Smooth muscle cell (in vitro differentiated cells): ENCODE measurements at regions not wholly inside any gene's neighbourhood (a gene's known extent, or its start where the extent isn't known, plus 50 kb on each side); places are given as distances from the start of the nearest gene placed in this dataset.

Source experiments
- DNase-seq: peaks from one replicate; lab custom pipeline; 2025; ENCODE audit not compliant: unreplicated experiment; lab: John Stamatoyannopoulos, UW
- H2AFZ ChIP-seq: fragments of 200-600 bp; sonication (generic); 2 replicates; pipeline ENCODE4 v1.6.0; 2016; ENCODE audit warnings: antibody characterized with exemption, low read depth, mild to moderate bottlenecking
- H3F3A ChIP-seq: fragments of 200-600 bp; sonication (generic); 2 replicates; pipeline ENCODE4 v1.6.0; 2017; ENCODE audit warnings: antibody characterized with exemption, low read depth
- H3K27ac ChIP-seq: fragments of 200-600 bp; sonication (generic); 2 replicates; pipeline ENCODE4 v1.5.1; 2016; ENCODE audit warnings: low read depth, mild to moderate bottlenecking
- H3K27me3 ChIP-seq: fragments of 200-600 bp; sonication (generic); 2 replicates; pipeline ENCODE4 v1.6.1; 2016; ENCODE audit warnings: low read depth, mild to moderate bottlenecking
- H3K36me3 ChIP-seq: fragments of 200-600 bp; sonication (generic); 2 replicates; pipeline ENCODE4 v1.5.1; 2016; ENCODE audit warnings: low read depth
- H3K4me1 ChIP-seq: fragments of 200-600 bp; sonication (generic); 2 replicates; pipeline ENCODE4 v1.5.1; 2016; ENCODE audit warnings: low read depth
- H3K4me2 ChIP-seq: fragments of 200-600 bp; sonication (generic); 2 replicates; pipeline ENCODE4 v1.6.0; 2016; ENCODE audit warnings: mild to moderate bottlenecking
- H3K4me3 ChIP-seq: fragments of 200-600 bp; sonication (generic); 2 replicates; pipeline ENCODE4 v1.5.1; 2016; ENCODE audit warnings: mild to moderate bottlenecking
- H3K79me2 ChIP-seq: fragments of 200-600 bp; sonication (generic); 2 replicates; pipeline ENCODE4 v1.6.0; 2016; ENCODE audit warnings: low read depth, mild to moderate bottlenecking
- H3K9ac ChIP-seq: fragments of 200-600 bp; sonication (generic); 2 replicates; pipeline ENCODE4 v1.6.0; 2016; ENCODE audit warnings: low read depth
- H3K9me3 ChIP-seq: fragments of 200-600 bp; sonication (generic); replicated peaks from 2 replicates; pipeline ENCODE4 v1.5.1; 2016; ENCODE audit warnings: low read depth
- H4K20me1 ChIP-seq: fragments of 200-600 bp; sonication (generic); 2 replicates; pipeline ENCODE4 v1.6.0; 2016; ENCODE audit warnings: low read depth
- WGBS: methylation state at CpG from one replicate; pipeline ENCODE4 v1.1.7; 2016; ENCODE audit warnings: low lambda C conversion rate; 5-methylcytosine and 5-hydroxymethylcytosine counted together
- TF ChIP-seq, protein P1 (sequence below): fragments of 200-600 bp; sonication (generic); IDR thresholded peaks from 2 replicates; pipeline ENCODE4 v1.5.1; 2017; ENCODE audit warnings: borderline replicate concordance, mild to moderate bottlenecking, antibody characterized with exemption; ENCODE audit not compliant: insufficient read depth, poor library complexity, severe bottlenecking

DNA sequence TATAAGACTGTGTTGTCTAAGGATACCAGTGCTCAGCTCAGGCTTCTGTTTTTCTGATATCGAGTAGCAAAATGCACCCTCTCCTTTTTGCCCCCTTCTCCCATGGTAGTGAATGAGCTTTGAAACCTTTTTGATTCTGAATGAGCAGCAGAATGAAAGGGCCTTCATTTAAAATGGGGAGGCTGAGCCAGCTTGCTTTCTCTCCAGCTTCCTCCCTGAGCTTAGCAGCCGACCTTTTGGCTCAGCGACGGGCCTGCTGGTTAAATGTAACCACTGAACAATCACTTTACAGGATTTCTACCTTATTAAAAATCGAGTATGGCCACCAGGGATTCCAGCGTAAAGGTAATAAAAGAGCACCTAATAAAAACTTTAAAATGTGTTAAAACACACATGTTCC is 133.7 kb upstream of the SPACA1 start:
- no peaks in the 10 kb centered on the region for H3F3A ChIP-seq
- no peaks in the 10 kb centered on the region for H3K9me3 ChIP-seq
- peaks cover 11% of the 10 kb centered on the region for H3K4me1 ChIP-seq
- no peak for DNase-seq
- peaks cover 7% of the 10 kb centered on the region for H4K20me1 ChIP-seq
- no peak overlapping the region for H3K4me2 ChIP-seq
- peaks cover 33% of the 10 kb centered on the region for H3K27me3 ChIP-seq
- TF ChIP-seq, protein P1, sequence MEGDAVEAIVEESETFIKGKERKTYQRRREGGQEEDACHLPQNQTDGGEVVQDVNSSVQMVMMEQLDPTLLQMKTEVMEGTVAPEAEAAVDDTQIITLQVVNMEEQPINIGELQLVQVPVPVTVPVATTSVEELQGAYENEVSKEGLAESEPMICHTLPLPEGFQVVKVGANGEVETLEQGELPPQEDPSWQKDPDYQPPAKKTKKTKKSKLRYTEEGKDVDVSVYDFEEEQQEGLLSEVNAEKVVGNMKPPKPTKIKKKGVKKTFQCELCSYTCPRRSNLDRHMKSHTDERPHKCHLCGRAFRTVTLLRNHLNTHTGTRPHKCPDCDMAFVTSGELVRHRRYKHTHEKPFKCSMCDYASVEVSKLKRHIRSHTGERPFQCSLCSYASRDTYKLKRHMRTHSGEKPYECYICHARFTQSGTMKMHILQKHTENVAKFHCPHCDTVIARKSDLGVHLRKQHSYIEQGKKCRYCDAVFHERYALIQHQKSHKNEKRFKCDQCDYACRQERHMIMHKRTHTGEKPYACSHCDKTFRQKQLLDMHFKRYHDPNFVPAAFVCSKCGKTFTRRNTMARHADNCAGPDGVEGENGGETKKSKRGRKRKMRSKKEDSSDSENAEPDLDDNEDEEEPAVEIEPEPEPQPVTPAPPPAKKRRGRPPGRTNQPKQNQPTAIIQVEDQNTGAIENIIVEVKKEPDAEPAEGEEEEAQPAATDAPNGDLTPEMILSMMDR = no peak
- WGBS = 83% methylated on average over 6 of the region's 6 CpGs
- no peaks in the 10 kb centered on the region for H3K79me2 ChIP-seq
- H2AFZ ChIP-seq = no peak overlapping the region
- H3K36me3 ChIP-seq = no peaks in the 10 kb centered on the region
- H3K9ac ChIP-seq = no peak overlapping the region
- H3K27ac ChIP-seq = no peak overlapping the region
- no peak overlapping the region for H3K4me3 ChIP-seq

- no peak overlapping the region for H3K4me2 ChIP-seq
- H3K9me3 ChIP-seq = no peaks in the 10 kb centered on the region
- H3K4me1 ChIP-seq = peaks cover 11% of the 10 kb centered on the region
- no peak overlapping the region for H3K9ac ChIP-seq
- H4K20me1 ChIP-seq = peaks cover 7% of the 10 kb centered on the region
- no peaks in the 10 kb centered on the region for H3F3A ChIP-seq
- no peak for DNase-seq
- peaks cover 25% of the 10 kb centered on the region for H3K27me3 ChIP-seq
- 100% methylated on average over 1 of the region's 1 CpG for WGBS
- H3K27ac ChIP-seq = no peak overlapping the region
- H3K79me2 ChIP-seq = no peaks in the 10 kb centered on the region
- H3K36me3 ChIP-seq = no peaks in the 10 kb centered on the region
- H3K4me3 ChIP-seq = no peak overlapping the region
- TF ChIP-seq, protein P1 = no peak
- H2AFZ ChIP-seq = no peak overlapping the region
Observed at GRCh38 chr6:87912102-87912501, 135.5 kb upstream of the SPACA1 start.

GRCh38 chr6:87909849-87910248 is 137.8 kb upstream of the SPACA1 start:
- no peak for DNase-seq
- 32% methylated on average over 8 of the region's 8 CpGs for WGBS

More at GRCh38 chr6:87909849-87910248, 137.8 kb upstream of the SPACA1 start:
- no peaks in the 10 kb centered on the region for H3K79me2 ChIP-seq
- peaks cover 7% of the 10 kb centered on the region for H4K20me1 ChIP-seq
- TF ChIP-seq, protein P1 = no peak
- H3K9ac ChIP-seq = no peak overlapping the region
- no peak overlapping the region for H3K4me3 ChIP-seq
- no peak overlapping the region for H3K27ac ChIP-seq
- no peak overlapping the region for H2AFZ ChIP-seq
- no peaks in the 10 kb centered on the region for H3F3A ChIP-seq
- H3K27me3 ChIP-seq = peaks cover 22% of the 10 kb centered on the region
- no peaks in the 10 kb centered on the region for H3K9me3 ChIP-seq
- no peaks in the 10 kb centered on the region for H3K36me3 ChIP-seq
- peak overlapping the region; percentile 70 for H3K4me2 ChIP-seq
- peaks cover 11% of the 10 kb centered on the region for H3K4me1 ChIP-seq
